ENCODE measurements at regions not wholly inside any gene's neighbourhood (a gene's known extent, or its start where the extent isn't known, plus 50 kb on each side); places are given as distances from the start of the nearest gene placed in this dataset.

GRCh38 chr1:222921945-222922344, 107.1 kb downstream of the DISP1 start:
- no peak overlapping the region for H3K27ac Mint-ChIP-seq
- H3K36me3 Mint-ChIP-seq: no peaks in the 10 kb centered on the region
- DNase-seq: no peak
- no peaks in the 10 kb centered on the region for H3K4me1 Mint-ChIP-seq
- CTCF ChIA-PET: no interaction called here
- H3K9me3 Mint-ChIP-seq: peaks cover 9% of the 10 kb centered on the region
- H3K27me3 Mint-ChIP-seq: no peaks in the 10 kb centered on the region
- no peak overlapping the region for H3K4me3 Mint-ChIP-seq

GRCh38 chr1:222923506-222923905, 108.7 kb downstream of the DISP1 start:
- H3K9me3 Mint-ChIP-seq: no peaks in the 10 kb centered on the region
- no peak overlapping the region for H3K4me3 Mint-ChIP-seq
- no peak overlapping the region for H3K27ac Mint-ChIP-seq
- no peaks in the 10 kb centered on the region for H3K36me3 Mint-ChIP-seq
- CTCF ChIA-PET: no interaction called here
- H3K4me1 Mint-ChIP-seq: no peaks in the 10 kb centered on the region
- no peak for DNase-seq
- H3K27me3 Mint-ChIP-seq: no peaks in the 10 kb centered on the region

DNA sequence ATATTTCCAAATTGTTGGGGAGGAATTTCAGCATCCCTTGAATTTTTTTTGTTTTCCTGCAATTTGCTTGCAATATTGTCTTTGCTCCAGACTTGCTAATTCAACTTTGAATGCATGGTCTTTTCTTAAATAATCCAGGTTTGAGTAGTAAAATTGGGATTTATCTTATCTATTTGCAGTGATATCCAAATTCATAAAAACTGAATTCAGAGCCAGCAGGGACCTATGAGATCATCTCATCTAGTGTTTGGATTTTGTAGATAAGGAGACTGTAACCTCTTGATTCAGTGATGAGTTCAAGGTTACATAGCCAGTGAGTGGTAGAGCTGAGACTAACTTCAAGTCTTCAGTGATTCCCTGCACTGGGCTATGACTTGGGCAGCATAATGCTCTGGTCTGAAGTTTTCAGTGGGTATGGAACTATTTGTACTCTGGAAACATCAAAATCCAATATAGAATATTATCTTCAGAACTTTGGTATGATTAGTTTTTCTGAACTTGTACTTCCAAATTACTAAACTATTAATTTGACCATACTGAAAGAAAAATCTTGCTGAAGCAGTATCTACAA, 109.4 kb downstream of the DISP1 start:
- H3K27me3 Mint-ChIP-seq: no peaks in the 10 kb centered on the region
- no peaks in the 10 kb centered on the region for H3K9me3 Mint-ChIP-seq
- CTCF ChIA-PET: no interaction called here
- no peak overlapping the region for H3K27ac Mint-ChIP-seq
- no peaks in the 10 kb centered on the region for H3K36me3 Mint-ChIP-seq
- no peak overlapping the region for H3K4me3 Mint-ChIP-seq
- DNase-seq: no peak
- H3K4me1 Mint-ChIP-seq: no peaks in the 10 kb centered on the region

DNA sequence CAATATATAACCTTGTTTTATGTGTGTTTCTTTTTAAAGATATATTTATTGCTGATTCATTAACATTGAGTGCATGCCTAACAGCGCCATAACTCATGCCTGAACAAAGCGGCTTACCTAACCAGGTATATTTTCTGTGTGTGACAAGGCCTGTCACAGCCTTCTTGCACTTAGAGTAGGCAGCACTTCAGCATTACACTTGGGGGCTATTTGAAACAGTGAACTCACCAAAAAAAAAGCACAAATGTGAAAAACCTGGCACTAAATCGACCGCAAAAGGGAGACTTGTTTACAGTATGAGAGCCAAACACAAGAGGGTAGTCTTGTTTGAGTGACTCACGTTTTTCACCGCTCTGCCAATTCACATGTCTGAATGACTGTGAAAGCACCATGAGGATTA, 111.7 kb downstream of the DISP1 start:
- Mint-ChIP-seq H3K4me1 (no peaks in the 10 kb centered on the region), H3K4me3 (no peak overlapping the region), H3K9me3 (no peaks in the 10 kb centered on the region), H3K27me3 (no peaks in the 10 kb centered on the region), H3K27ac (no peak overlapping the region), H3K36me3 (no peaks in the 10 kb centered on the region)
- CTCF ChIA-PET: no interaction called here
- no peak for DNase-seq

DNA sequence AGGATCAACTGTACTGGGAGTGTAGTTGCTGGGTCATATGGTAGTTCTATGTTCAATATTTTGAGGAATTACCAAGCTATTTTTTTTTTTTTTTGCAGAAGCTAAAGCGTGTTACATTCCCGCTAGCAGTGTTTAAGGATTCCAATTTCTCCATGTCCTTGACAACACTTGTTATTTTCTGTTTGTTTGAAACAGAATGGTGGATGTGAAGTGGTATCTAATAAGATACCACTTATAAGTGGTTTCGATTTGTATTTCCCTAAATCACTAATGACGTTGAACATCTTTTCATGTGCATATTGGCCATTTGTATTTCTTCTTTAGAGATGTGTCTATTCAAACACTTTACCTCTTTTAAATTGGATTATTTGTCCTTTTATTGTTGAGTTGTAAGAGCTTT, 112.2 kb downstream of the DISP1 start:
- Mint-ChIP-seq H3K4me3 (no peak overlapping the region), H3K4me1 (no peaks in the 10 kb centered on the region), H3K9me3 (no peaks in the 10 kb centered on the region), H3K27me3 (no peaks in the 10 kb centered on the region), H3K27ac (no peak overlapping the region), H3K36me3 (no peaks in the 10 kb centered on the region)
- CTCF ChIA-PET: no interaction called here
- no peak for DNase-seq

DNA sequence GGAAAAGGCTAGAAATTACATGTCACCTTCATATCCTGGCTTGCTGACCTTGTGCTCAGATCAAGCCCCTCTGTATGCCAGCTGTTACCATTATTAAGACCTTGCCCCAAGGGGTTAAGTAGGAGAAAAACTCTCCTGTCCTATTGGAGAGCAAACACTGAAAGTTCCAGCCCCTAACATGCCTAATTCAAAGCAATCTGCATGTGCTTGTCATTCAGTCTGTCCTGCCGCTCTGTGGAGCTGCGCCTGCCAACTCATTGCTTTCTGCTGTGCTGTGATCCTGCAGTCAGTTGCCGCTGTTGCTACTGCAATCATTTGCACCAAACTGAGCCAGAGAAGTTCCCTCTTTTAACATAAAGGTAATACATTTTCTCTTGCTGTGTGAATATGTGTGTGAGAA, 113.4 kb downstream of the DISP1 start:
- no peaks in the 10 kb centered on the region for H3K9me3 Mint-ChIP-seq
- no peaks in the 10 kb centered on the region for H3K4me1 Mint-ChIP-seq
- no peak overlapping the region for H3K27ac Mint-ChIP-seq
- no peaks in the 10 kb centered on the region for H3K27me3 Mint-ChIP-seq
- CTCF ChIA-PET: no interaction called here
- DNase-seq: no peak
- no peak overlapping the region for H3K4me3 Mint-ChIP-seq
- H3K36me3 Mint-ChIP-seq: no peaks in the 10 kb centered on the region

GRCh38 chr1:222930070-222930469, 115.2 kb downstream of the DISP1 start:
- CTCF ChIA-PET: no interaction called here
- no peak overlapping the region for H3K27ac Mint-ChIP-seq
- no peaks in the 10 kb centered on the region for H3K9me3 Mint-ChIP-seq

DNA sequence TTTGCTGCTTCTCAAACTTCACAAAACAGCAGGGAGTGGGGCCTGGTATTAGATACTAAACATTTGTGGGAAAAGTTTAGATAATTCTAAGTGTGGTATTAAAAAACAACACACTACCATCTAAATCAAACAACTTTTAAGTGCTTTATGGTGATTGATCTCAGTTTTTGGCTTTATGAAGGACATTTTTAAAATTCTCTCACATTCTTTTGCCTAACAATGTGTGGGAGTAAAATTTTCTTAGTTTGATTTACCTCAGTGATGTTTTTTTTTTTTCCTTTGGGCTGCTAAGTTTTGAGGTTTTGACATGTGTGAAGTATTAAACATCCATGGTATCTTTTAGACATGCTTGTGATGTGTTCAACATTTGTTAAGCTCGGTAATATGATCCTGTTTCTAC, 116.2 kb downstream of the DISP1 start:
- CTCF ChIA-PET: no interaction called here
- H3K27me3 Mint-ChIP-seq: no peaks in the 10 kb centered on the region
- no peak overlapping the region for H3K4me3 Mint-ChIP-seq
- no peak overlapping the region for H3K27ac Mint-ChIP-seq
- no peaks in the 10 kb centered on the region for H3K4me1 Mint-ChIP-seq
- no peak for DNase-seq
- H3K9me3 Mint-ChIP-seq: no peaks in the 10 kb centered on the region
- no peaks in the 10 kb centered on the region for H3K36me3 Mint-ChIP-seq

More at GRCh38 chr1:222930070-222930469, 115.2 kb downstream of the DISP1 start:
- no peaks in the 10 kb centered on the region for H3K27me3 Mint-ChIP-seq
- DNase-seq: no peak
- no peaks in the 10 kb centered on the region for H3K4me1 Mint-ChIP-seq
- H3K36me3 Mint-ChIP-seq: no peaks in the 10 kb centered on the region
- no peak overlapping the region for H3K4me3 Mint-ChIP-seq

DNA sequence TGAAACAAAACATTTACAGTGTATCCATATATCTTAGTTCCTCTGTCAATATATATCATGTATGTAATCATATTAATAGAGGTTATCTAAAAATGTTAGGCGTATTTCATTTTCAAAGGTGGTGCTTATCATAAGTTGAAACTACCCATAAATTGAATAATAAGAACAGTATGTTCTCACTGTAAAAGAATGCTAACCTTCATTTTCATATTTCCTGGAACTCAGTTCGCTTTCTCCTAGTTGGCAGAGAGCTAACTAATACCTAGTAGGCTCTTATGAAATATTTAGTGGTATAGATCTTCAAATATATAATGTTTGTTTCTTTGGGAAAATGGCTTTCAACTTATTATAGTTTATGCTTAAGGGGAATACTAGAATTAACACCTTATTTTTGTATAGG, 118.4 kb downstream of the DISP1 start:
- no peaks in the 10 kb centered on the region for H3K27me3 Mint-ChIP-seq
- H3K9me3 Mint-ChIP-seq: no peaks in the 10 kb centered on the region
- CTCF ChIA-PET: no interaction called here
- no peak overlapping the region for H3K27ac Mint-ChIP-seq
- no peak overlapping the region for H3K4me3 Mint-ChIP-seq
- no peak for DNase-seq
- H3K4me1 Mint-ChIP-seq: no peaks in the 10 kb centered on the region
- H3K36me3 Mint-ChIP-seq: no peaks in the 10 kb centered on the region

GRCh38 chr1:222935239-222935900, 120.5 kb downstream of the DISP1 start:
- H3K27me3 Mint-ChIP-seq: no peaks in the 10 kb centered on the region
- no peaks in the 10 kb centered on the region for H3K9me3 Mint-ChIP-seq
- H3K36me3 Mint-ChIP-seq: no peaks in the 10 kb centered on the region
- H3K4me3 Mint-ChIP-seq: no peak overlapping the region
- DNase-seq: no peak
- H3K27ac Mint-ChIP-seq: no peak overlapping the region
- CTCF ChIA-PET: no interaction called here
- no peaks in the 10 kb centered on the region for H3K4me1 Mint-ChIP-seq

GRCh38 chr1:222936042-222936441, 121.2 kb downstream of the DISP1 start:
- Mint-ChIP-seq H3K27ac (no peak overlapping the region), H3K4me3 (no peak overlapping the region), H3K36me3 (no peaks in the 10 kb centered on the region), H3K4me1 (no peaks in the 10 kb centered on the region), H3K9me3 (no peaks in the 10 kb centered on the region), H3K27me3 (no peaks in the 10 kb centered on the region)
- CTCF ChIA-PET: no interaction called here
- DNase-seq: no peak

DNA sequence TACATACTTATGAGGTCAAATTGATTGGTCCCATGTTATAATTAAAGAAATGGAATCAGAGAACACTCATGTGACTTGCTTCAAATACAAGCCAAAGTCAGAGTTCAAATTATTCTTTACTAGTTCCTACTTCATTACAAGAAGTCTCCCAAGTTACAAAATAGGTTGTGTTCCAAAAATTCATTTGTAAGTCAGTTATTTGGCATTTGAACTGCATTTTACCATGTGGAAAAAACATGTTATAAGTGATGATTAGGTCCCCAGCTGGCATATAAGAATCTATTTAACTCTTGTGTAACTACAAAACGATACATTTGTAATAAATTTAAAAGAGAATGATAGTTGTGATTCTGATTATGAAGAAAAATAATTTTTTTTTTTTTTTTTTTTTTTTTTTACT, 124.1 kb downstream of the DISP1 start:
- no peak for DNase-seq
- Mint-ChIP-seq H3K27me3 (no peaks in the 10 kb centered on the region), H3K9me3 (no peaks in the 10 kb centered on the region), H3K36me3 (no peaks in the 10 kb centered on the region), H3K4me3 (no peak overlapping the region), H3K27ac (no peak overlapping the region), H3K4me1 (no peaks in the 10 kb centered on the region)
- CTCF ChIA-PET: no interaction called here

DNA sequence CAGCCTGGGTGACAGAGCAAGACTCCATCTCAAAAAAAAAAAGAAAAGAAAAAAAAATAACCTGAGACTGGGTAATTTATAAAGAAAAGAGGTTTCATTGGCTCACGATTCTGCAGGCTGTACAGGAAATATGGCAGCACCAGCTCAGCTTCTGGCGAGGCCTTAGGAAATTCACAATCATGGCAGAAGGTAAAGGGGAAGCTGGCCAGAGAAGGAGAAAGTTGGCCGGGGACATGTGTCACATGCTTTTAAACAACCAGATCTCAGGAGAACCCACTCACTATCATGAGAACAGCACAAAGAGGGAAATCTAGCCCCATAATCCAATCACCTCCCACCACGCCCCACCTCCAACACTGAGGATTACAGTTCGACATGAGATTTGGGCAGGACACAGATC, 125.3 kb downstream of the DISP1 start:
- H3K9me3 Mint-ChIP-seq: no peaks in the 10 kb centered on the region
- H3K4me3 Mint-ChIP-seq: no peak overlapping the region
- CTCF ChIA-PET: interaction anchor here (1.2 kb wide), 1 partner anchor 11 kb away, joined by 3 read pairs; no protein-coding TSS in a partner anchor
- no peaks in the 10 kb centered on the region for H3K36me3 Mint-ChIP-seq
- DNase-seq: no peak
- no peaks in the 10 kb centered on the region for H3K4me1 Mint-ChIP-seq
- H3K27ac Mint-ChIP-seq: no peak overlapping the region
- H3K27me3 Mint-ChIP-seq: no peaks in the 10 kb centered on the region

- no peak for DNase-seq
- no peak overlapping the region for H3K4me3 Mint-ChIP-seq
- CTCF ChIA-PET: interaction anchor here (1.2 kb wide), 1 partner anchor 10 kb away, joined by 3 read pairs; no protein-coding TSS in a partner anchor
- no peak overlapping the region for H3K27ac Mint-ChIP-seq
- H3K9me3 Mint-ChIP-seq: no peaks in the 10 kb centered on the region
- H3K36me3 Mint-ChIP-seq: no peaks in the 10 kb centered on the region
- no peaks in the 10 kb centered on the region for H3K27me3 Mint-ChIP-seq
- no peaks in the 10 kb centered on the region for H3K4me1 Mint-ChIP-seq
Observed at GRCh38 chr1:222940906-222941305, 126.1 kb downstream of the DISP1 start.

DNA sequence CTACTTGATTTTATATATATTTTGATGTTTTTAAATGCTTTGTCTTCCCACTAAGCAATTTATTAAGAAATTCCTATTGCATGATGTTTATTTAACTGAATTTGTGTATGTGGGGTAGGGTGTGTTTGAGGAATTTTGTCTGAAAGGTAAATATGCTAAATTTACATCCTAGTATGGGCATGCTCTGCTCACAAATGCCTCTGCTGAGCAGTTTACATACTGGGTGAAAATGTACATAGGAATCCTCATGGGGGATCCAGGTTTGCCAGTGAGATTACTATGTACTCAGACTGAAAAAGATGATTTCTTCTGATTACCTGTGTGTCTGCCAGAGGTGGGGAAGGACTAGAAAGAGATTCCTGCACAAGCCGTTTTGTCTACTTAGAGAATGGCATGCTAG, 126.6 kb downstream of the DISP1 start:
- Mint-ChIP-seq H3K4me1 (no peaks in the 10 kb centered on the region), H3K4me3 (no peak overlapping the region), H3K27ac (no peak overlapping the region), H3K9me3 (no peaks in the 10 kb centered on the region), H3K27me3 (no peaks in the 10 kb centered on the region), H3K36me3 (no peaks in the 10 kb centered on the region)
- DNase-seq: no peak
- CTCF ChIA-PET: interaction anchor here (0.6 to 1.2 kb wide), 2 partner anchors 10 to 74 kb away, joined by 3 to 4 read pairs; no protein-coding TSS in a partner anchor

Measured in activated naive CD4-positive, alpha-beta T cell treated with anti-CD3 and anti-CD28 coated beads, Interleukin-2, amount 10 ng/mL, durations not matched to agents 7 days and 5 days (primary cell).